ENCODE measurements at regions not wholly inside any gene's neighbourhood (a gene's known extent, or its start where the extent isn't known, plus 50 kb on each side); places are given as distances from the start of the nearest gene placed in this dataset.

- ATAC-seq (ENCODE audit: low FRiP score in 2 of 2), result no peak
- Histone ChIP-seq H3K27me3 (no peaks in the 10 kb centered on the region), H3K4me3 (no peak overlapping the region), H3K36me3 (no peaks in the 10 kb centered on the region), H3K4me1 (no peaks in the 10 kb centered on the region), H3K9me3 (no peaks in the 10 kb centered on the region), H3K27ac (no peak overlapping the region)
- no peak for DNase-seq
- WGBS, 2 donors, result 91 to 93% methylated on average over 4 of the region's 4 CpGs
- TF ChIP-seq POLR2AphosphoS5 (IDR thresholded peaks at IDR 0.05) (no peak), CTCF (IDR thresholded peaks at IDR 0.05) (no peak), EP300 (IDR thresholded peaks at IDR 0.05) (no peak), POLR2A (IDR thresholded peaks at IDR 0.05) (no peak)
These were observed 285.8 kb downstream of the ISL1 start for GRCh38 chr5:51669095-51669494.

- Histone ChIP-seq H3K27me3 (no peaks in the 10 kb centered on the region), H3K36me3 (no peaks in the 10 kb centered on the region), H3K9me3 (no peaks in the 10 kb centered on the region), H3K4me3 (no peak overlapping the region), H3K27ac (no peak overlapping the region), H3K4me1 (no peaks in the 10 kb centered on the region)
- DNase-seq, result no peak
- ATAC-seq (ENCODE audit: low FRiP score in 2 of 2), result no peak
- WGBS, 2 donors, result 78 to 84% methylated on average over 3 of the region's 3 CpGs
- no peak for TF ChIP-seq EP300 (IDR thresholded peaks at IDR 0.05)
These were observed 295.1 kb downstream of the ISL1 start for GRCh38 chr5:51678330-51678729.

- Histone ChIP-seq H3K4me1 (no peaks in the 10 kb centered on the region), H3K36me3 (no peaks in the 10 kb centered on the region), H3K4me3 (no peak overlapping the region), H3K27me3 (no peaks in the 10 kb centered on the region), H3K27ac (no peak overlapping the region), H3K9me3 (no peaks in the 10 kb centered on the region)
- no peak for ATAC-seq (ENCODE audit: low FRiP score in 2 of 2)
- no peak for DNase-seq
- no peak for TF ChIP-seq CTCF (IDR thresholded peaks at IDR 0.05)
- TF ChIP-seq POLR2A (IDR thresholded peaks at IDR 0.05), result no peak
- TF ChIP-seq POLR2AphosphoS5 (IDR thresholded peaks at IDR 0.05), result no peak
- no peak for TF ChIP-seq EP300 (IDR thresholded peaks at IDR 0.05)
These were observed 296.0 kb downstream of the ISL1 start for GRCh38 chr5:51679286-51679685.

GRCh38 chr5:51684794-51685355 lies 301.6 kb downstream of the ISL1 start:
- WGBS, 2 donors, result 83 to 90% methylated on average over 2 of the region's 2 CpGs
- H3K4me3 ChIP-seq, result no peak overlapping the region
- DNase-seq (no peak), ATAC-seq (ENCODE audit: low FRiP score in 2 of 2) (no peak)
- no peaks in the 10 kb centered on the region for H3K4me1 ChIP-seq
- H3K9me3 ChIP-seq, result peaks cover 0 to 6% (median 0%) of the 10 kb centered on the region in 4 donors
- TF ChIP-seq EP300 (IDR thresholded peaks at IDR 0.05) (no peak), POLR2A (IDR thresholded peaks at IDR 0.05) (no peak), POLR2AphosphoS5 (IDR thresholded peaks at IDR 0.05) (no peak), CTCF (IDR thresholded peaks at IDR 0.05) (no peak)
- H3K27ac ChIP-seq, result no peak overlapping the region
- H3K27me3 ChIP-seq, result no peaks in the 10 kb centered on the region
- H3K36me3 ChIP-seq, result no peaks in the 10 kb centered on the region

GRCh38 chr5:51685419-51685818 lies 302.2 kb downstream of the ISL1 start:
- ATAC-seq (ENCODE audit: low FRiP score in 2 of 2), result no peak
- TF ChIP-seq POLR2AphosphoS5 (IDR thresholded peaks at IDR 0.05), result no peak
- WGBS, 2 donors, result 89 to 93% methylated on average over 3 of the region's 3 CpGs

GRCh38 chr5:51686622-51687021 lies 303.4 kb downstream of the ISL1 start:
- no peaks in the 10 kb centered on the region for H3K27me3 ChIP-seq
- TF ChIP-seq POLR2A (IDR thresholded peaks at IDR 0.05) (no peak), EP300 (IDR thresholded peaks at IDR 0.05) (no peak), CTCF (IDR thresholded peaks at IDR 0.05) (no peak), POLR2AphosphoS5 (IDR thresholded peaks at IDR 0.05) (no peak)
- H3K9me3 ChIP-seq, result peaks cover 0 to 7% (median 0%) of the 10 kb centered on the region in 4 donors
- no peak overlapping the region for H3K27ac ChIP-seq
- WGBS, 2 donors, result 84 to 94% methylated on average over 1 of the region's 1 CpG
- H3K4me3 ChIP-seq, result no peak overlapping the region
- H3K4me1 ChIP-seq, result no peaks in the 10 kb centered on the region
- H3K36me3 ChIP-seq, result no peaks in the 10 kb centered on the region
- no peak for ATAC-seq (ENCODE audit: low FRiP score in 2 of 2)
- no peak for DNase-seq

More at GRCh38 chr5:51685419-51685818, 302.2 kb downstream of the ISL1 start:
- no peaks in the 10 kb centered on the region for H3K36me3 ChIP-seq
- H3K4me3 ChIP-seq, result no peak overlapping the region
- no peaks in the 10 kb centered on the region for H3K27me3 ChIP-seq
- no peak for DNase-seq
- no peak overlapping the region for H3K27ac ChIP-seq
- peaks cover 0 to 7% (median 0%) of the 10 kb centered on the region in 4 donors for H3K9me3 ChIP-seq
- no peaks in the 10 kb centered on the region for H3K4me1 ChIP-seq

All from upper lobe of left lung (tissue), 6 donors.